GM21717 (cell line): ENCODE measurements at regions not wholly inside any gene's neighbourhood (a gene's known extent, or its start where the extent isn't known, plus 50 kb on each side); places are given as distances from the start of the nearest gene placed in this dataset.
"Not testable (repeated sequence)": the region's sequence is repeated elsewhere in the genome, so short reads cannot be mapped to it uniquely, and the experiment has no call there.

ENCODE experiments used
- ATAC-seq: cut with Tn5 transposase; IDR thresholded peaks from one replicate; pipeline ENCODE4 v1.9.1; 2021; ENCODE audit warnings: mild to moderate bottlenecking, moderate library complexity; ENCODE audit not compliant: unreplicated experiment

DNA sequence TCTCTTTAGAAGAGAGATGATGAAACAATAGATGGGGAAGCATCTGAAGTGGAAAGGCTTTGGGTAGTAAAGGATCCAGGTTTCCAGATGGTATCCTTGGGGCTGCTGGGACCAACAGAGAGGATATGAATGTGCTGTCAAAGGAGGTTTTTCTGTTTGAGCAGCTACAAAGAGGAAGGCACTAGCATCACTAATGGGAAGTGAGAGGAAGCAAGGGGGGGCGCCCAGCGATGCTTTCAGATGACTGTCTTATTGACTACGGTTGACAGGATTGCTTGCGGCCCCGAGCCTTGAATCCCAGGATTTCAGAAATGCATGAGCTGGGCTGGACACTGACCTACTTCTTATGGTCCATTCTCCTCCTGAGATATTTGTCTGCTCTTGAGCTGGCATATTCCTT lies 103.8 kb upstream of the GALNT15 start:
- ATAC-seq = no peak

DNA sequence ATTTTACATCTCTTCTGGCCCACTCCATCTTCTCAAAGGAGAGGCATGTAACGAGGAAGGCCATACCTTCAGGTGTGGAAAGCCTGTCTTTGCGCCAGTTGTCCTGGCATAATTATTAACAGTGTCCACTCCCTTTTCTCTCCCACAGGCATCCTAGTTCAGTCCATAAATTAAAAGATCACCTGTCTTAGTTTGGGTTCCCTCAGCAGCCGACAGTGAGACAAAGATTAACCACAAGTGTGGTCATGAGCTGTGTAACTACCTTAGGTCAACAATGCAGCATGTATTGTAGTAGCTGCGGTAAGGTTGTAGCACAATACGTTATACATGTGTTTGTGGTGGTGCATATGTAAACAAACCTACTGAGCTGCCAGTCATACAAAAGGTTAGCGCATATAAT lies 103.3 kb upstream of the GALNT15 start:
- ATAC-seq = no peak

DNA sequence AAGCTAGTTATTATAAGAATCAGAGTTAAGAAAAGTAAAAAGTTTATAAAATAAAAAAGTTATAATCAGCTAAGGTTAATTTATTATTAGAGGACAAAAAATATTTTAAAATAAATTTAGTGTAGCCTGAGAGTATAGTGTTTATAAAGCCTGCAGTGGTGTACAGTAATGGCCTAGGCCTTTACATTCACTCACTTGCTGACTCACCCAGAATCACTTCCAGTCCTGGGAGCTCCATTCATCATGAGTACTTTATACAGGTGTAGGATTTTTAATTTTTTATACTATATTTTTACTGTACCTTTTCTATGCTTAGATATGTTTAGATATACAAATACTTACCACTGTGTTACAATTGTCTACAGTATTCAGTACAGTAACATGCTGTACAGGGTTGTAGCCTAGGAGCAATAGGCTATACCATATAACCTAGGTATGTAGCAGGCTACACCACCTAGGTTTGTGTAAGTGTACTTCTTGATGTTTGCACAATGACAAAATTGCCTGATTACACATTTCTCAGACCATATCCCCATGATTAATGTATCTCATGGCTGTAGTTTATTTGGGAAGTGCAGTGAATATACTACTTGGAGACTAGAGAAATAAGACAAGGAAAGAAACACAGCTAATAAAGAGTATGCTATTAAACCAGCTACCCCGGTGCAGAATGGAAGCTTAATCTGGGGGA lies 101.9 kb upstream of the GALNT15 start:
- no peak for ATAC-seq

DNA sequence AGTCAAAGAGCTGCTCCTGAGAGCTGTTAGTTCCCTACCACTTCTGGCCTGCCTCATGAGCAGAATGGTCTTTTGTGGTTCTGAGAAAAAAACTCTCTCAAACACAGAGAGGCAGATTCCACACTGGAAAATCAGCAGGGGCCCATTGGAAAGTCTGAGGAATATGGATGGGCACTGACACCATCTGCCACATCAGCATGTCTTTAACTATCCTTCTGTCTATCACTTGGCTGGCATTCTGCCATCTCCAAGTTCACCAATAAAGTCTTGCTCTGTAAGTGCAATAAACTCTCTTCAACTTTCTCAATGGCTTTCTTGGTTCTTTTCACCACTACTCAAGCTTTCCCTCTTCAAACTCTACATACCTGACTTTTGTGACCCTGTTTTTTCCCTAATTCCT lies 101.3 kb upstream of the GALNT15 start:
- no peak for ATAC-seq

DNA sequence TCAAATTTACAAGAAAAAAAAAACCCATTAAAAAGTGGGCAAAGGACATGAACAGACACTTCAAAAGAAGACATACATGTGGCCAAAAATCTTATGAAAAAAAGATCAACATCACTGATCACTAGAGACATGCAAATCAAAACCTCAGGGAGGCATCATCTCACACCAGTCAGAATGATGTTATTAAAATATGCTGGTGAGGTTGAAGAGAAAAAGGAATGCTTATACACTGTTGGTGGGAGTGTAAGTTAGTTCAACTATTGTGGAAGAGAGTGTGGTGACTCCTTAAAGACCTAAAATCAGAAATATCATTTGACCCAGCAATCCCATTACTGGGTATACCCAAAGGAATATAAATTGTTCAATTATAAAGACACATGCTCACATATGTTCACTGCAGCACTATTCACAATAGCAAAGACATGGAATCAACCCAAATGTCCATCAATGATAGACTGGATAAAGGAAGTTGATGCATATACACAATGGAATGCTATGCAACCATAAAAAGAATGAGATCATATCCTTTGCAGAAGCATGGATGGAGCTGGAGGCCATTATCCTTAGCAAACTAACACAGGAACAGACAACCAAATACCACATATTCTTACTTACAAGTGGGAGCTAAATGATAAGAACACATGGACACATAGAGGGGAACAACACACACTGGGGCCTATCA lies 100.3 kb upstream of the GALNT15 start:
- ATAC-seq = not testable (repeated sequence)

DNA sequence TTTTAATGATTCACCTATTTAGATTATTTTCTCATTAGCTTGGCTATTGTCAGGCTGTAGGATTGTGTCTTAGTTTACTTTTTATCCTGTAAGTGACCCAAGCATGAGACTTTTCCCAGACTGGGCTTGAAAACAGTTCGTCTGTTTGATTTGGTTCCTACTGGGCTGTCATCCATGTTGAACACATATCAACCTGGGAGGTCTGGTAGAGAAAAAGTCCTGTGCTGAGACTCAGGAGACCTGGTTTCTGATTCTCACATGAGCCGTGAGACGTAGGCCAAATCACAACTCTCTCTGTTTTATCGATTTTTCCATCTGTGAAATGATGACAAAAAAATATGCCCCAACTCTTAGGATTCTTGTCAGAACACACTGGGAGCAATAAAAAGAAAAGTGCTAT lies 98.8 kb upstream of the GALNT15 start:
- no peak for ATAC-seq

DNA sequence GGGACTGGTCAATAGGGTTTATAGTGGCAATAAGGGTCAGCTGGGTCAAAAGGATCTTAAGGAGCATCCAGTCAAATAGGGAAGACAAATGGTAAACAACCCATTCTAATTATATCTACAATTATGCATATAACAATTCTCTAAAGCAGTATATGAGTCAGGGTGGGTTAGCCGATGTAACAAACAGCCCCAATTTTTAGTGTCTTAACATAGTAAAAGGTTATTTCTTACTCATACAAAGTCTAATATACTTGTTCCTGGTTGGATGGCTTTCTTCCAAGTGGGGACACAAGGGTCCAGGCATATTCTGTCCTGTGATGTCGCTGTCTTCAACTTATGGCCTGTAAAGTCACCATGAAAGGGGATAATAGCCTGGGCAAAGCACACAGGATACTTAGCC lies 97.9 kb upstream of the GALNT15 start:
- no peak for ATAC-seq

DNA sequence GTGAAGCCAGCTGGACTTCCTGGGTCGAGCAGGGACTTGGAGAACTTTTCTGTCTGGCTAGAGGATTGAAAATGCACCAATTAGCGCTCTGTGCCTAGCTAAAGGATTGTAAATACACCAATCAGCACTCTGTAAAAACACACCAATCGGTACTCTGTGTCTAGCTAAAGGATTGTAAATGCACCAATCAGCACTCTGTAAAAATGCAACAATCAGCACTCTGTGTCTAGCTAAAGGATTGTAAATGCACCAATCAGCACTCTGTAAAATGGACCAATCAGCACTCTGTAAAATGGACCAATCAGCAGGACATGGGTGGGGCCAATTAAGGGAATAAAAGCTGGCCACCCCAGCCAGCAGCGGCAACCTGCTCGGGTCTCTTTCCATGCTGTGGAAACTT lies 97.3 kb upstream of the GALNT15 start:
- ATAC-seq = not testable (repeated sequence)

DNA sequence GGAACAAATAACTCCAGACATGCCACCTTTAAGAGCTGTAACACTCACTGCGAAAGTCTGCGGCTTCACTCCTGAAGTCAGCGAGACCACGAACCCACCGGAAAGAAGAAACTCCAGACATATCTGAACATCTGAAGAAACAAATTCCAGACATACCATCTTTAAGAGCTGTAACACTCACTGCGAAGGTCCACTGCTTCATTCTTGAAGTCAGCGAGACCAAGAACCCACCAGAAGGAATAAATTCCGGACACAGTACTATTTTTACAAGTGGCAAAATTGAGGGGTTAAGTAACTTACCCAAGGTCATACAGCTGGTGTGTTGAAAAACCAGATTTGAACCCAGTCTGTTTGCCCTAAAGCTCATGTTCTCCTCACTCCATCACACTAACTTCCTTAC lies 96.8 kb upstream of the GALNT15 start:
- ATAC-seq = not testable (repeated sequence)

DNA sequence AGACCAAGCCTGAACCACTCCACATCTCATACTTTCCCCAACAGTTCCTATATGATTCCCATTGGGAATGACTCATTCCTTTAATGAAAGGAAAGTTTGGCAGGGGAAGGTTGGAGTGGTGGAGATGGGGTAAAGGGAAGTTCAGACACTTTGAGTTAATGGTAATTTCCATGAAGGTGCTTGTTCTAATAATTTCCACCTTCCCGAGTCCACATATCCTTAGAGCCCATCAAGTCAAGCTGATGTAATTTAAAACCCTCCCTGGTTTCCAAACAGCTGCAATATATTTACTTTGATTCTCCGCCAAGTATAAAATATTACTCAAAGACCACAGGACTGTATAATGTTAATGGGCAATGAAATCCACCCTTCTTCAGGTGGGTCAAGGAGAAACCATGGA lies 95.0 kb upstream of the GALNT15 start:
- ATAC-seq = no peak

DNA sequence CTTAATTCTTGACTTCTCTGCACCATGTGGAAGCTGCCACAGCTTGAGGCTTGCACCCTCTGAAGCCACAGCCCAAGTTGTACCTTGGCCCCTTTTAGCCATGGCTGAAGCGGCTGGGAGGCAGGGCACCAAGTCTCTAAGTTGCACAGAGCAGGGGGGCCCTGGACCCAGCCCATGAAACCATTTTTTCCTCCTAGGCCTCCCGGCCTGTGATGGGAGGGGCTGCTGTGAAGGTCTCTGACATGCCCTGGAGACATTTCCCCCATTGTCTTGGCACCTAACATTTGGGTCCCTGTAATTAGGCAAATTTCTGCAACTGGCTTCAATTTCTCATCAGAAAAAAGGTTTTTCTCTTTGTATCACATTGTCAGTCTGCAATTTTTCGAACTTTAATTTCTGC lies 92.8 kb upstream of the GALNT15 start:
- no peak for ATAC-seq

DNA sequence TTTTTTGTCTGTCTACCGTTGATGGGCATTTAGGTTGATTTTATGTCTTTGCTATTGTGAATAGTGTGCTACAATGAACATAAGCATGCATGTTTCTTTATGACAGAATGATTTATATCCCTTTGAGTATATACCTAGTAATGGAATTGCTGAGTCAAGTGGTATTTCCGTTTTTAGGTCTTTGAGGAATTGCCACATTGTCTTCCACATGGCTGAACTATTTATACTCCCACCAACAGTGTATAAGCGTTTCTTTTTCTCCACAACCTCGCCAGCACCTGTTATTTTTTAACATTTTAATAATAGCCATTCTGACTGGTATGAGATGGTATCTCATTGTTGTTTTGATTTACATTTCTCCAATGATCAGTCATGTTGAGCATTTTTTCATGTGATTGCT lies 89.6 kb upstream of the GALNT15 start:
- ATAC-seq = no peak

DNA sequence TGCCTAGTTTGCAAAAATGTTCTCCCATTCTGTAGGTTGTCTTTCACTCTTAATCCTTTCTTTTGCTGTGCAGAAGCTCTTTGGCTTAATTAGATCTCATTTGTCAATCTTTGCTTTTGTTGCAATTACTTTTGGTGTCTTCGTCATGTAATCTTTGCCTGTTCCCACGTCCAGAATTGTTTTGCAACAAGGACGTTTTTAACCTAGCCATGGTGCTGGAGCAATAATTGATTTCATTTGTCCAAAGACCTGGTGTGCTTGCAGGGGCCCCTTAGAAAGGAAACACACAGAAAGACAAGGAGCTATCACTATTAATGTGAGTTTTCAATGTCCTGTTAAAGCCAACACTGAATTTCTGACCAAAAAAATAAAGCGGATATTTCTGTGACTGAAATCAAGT lies 89.1 kb upstream of the GALNT15 start:
- no peak for ATAC-seq

DNA sequence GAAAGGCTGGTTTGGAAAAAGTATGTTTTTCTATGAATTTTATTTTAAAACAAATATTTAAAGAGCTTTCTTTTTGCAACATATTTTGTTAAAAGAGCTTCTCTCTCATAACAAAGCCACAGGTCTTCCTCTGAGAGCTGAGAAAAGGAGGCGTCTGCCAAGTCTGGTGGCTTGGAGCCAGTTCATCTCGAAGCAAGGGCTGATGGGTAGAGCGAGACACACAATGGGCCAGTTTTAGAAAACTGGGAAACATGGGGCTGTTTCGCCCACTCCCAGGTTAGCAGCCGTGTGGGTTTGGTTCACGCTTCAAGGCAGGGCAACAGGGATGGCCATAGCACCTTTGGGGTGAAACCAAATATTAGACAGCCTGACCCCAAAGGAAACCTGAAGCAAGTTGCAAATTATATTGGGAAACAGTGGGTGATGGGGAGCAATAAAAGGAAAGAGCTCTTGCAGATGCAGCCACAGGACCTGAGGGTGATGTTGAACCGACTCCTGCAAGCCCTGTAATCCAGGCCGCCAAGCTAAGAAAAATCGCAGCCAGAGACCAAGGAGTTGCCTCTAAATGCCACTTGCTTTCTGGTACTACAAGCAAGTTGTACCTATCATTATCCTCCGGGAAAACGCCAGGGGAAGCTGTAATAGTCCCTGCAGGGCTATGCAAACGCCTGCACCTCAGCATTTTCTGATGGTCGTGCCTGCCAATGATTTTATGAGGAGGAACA lies 88.4 kb upstream of the GALNT15 start:
- ATAC-seq = no peak

DNA sequence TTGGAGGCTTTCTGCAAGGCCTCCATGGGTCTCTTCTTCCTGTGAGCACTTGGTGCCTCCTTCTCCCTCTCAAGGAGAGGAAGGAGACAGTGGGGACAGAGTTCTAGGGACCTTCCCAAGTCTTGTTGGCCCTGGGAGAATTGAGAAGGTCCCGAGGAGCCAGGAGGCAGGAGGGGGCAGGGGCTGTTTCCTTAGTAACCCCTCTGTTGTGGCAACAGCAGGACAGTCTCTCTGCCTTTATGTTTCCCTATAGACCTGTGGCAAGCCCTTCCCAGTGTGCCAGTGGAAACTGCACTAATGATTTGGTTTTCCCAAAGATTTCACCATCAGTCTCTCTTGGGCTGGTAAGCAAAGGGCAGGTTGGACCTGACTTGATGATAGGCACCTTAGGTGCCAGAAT lies 87.8 kb upstream of the GALNT15 start:
- ATAC-seq = no peak

DNA sequence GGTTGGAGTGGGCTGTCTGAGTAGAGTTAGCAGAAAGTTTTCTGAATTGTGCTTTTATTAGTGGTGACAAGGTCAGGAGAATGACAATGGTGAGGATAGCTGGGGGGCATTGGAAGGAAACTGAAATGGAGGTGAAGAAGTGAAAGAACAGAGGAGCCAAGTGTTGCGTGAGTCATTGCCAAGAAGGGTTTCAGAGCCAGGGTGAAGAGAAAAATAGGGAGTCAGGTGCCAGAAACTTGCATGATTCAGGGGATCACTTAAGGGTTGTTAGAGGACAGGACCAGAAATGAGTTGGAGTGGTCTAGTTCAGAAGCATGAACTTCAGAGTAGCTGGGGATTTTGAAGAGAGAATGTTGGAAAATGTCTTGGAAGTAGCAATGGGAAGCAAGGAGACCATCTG lies 86.0 kb upstream of the GALNT15 start:
- ATAC-seq = no peak

DNA sequence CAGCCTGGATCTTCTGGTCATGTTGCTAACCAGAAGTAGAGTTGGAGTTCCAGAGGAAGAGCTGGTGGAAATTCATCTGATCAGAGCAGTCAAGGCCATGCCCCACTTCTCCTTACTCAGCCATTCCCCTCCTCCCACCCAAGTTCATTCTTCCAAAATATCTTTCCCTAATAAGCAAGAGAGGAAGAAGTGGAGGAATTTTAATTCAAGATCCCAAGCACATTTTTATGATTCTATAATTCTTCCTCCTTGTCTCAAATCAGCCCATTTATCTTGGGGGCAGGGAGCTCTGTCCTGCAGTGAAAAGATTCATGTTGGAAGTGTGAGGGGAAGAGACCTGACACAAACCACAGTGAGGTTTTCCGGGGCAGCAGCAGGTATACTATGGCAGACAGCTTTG lies 85.0 kb upstream of the GALNT15 start:
- no peak for ATAC-seq

DNA sequence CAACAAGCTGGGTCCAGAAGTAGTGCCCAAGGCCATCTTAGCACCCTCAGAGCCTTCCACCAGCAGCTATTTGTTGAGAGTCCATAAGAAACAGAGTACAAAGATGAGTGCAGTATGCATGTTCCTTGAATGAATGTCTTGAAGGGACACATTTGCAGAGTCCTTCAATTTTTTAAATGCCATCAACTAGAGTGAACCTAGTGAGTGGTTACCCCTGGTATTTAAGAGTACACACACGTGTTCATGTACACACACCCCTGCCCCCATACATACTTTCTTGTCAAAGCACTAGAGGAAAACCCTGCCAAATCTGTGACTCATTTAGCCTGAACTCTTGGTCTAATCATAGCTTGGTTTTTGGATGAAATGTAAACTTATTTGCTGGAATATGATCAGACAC lies 84.5 kb upstream of the GALNT15 start:
- ATAC-seq = no peak

DNA sequence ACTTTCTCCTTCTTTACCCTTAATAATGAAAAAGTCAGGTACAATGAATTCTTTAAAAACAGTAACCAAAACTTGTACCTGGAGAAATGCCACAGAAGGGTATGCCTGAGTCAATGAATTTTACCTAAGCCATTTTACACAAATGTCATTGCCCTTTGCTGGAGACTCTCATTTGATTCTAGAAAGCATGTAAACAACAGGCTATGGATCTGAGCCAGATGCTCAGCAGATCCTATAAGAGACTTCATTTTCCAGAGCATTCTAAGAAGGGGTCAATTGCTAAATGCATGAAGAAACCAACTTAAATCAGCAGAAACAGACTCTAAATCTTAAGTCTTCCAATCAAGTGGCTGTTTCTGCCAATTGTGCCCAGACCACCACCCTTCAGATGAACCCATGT lies 83.8 kb upstream of the GALNT15 start:
- ATAC-seq = no peak

DNA sequence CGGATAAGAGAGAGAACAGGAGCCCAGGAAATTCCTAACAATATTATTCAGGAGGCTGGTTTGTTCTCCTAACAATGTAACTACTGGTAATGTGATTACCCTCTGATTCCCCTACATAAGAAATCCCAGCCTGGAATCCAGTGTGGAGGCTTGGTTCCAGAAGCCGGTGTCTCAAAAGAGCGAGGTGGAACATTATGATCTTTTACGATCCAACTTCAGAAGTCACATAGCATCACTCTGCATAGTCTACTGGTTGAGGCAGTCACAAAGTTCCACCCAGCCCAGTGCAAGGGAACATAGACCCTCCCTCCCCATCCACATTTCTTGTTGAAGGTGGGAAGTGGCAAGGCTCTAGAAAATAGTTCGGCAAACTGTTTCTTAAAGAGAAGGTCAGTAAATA lies 81.6 kb upstream of the GALNT15 start:
- no peak for ATAC-seq

DNA sequence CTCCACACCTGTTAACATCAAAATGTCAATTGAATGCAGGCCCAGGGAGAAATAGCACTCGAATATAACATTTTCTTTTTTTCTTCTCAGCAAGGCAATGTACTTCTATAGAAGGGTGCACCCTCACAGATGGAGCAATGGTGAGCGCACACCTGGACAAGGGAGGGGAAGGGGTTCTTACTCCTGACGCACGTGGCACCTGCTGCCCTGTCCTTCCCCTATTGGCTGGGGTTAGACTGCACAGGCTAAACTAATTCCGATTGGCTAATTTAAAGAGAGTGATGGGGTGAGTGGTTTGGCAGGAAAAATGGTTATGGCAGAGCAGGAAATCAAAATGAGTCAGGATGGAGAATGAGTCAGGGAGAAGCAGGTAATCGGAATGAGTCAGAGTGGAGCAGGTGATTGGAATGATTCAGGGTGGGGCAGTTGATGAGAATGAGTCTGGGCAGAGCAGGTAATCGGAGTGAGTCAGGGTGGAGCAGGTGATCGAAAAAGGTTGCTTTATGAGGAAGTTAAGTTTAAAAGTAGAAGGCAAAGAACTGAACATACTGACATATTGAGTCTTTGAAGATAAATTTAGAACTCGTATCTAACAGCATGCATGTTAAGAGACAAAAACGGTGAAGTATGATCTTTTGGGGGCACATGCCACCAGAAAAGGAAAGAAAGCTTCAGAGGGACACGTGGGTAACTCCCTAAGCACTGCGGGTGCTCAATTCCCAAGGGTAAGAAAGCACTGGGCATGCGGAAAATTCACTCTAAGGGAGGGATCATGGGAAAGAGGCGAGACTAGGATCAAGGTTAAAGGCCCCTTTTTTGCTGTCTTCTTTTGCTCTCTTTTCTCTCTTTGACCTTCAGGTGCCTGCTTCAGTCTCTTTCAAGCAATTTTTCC lies 72.9 kb upstream of the GALNT15 start:
- ATAC-seq = no peak
